ENCODE measurements at regions not wholly inside any gene's neighbourhood (a gene's known extent, or its start where the extent isn't known, plus 50 kb on each side); places are given as distances from the start of the nearest gene placed in this dataset.

DNA sequence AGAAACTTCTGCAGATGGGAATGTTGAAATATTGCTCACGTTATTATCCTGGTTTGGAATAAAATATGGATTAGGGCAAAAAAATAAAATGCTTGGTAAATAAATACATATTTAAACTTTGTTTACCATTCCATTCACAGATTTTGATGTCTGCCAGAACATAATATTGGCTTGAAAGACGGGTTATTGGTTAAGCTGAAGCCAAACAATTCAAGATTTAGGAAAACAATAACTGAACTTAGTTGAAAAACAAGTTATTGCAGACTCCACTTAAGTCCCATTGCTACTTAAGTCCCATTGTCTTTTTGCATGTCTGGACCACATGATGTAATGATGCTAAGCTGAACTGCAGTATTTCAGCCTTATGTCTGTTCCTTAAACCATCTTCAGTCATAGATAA is 722.5 kb downstream of the FAT4 start:
- no peak for DNase-seq (ENCODE audit: low read depth)

DNA sequence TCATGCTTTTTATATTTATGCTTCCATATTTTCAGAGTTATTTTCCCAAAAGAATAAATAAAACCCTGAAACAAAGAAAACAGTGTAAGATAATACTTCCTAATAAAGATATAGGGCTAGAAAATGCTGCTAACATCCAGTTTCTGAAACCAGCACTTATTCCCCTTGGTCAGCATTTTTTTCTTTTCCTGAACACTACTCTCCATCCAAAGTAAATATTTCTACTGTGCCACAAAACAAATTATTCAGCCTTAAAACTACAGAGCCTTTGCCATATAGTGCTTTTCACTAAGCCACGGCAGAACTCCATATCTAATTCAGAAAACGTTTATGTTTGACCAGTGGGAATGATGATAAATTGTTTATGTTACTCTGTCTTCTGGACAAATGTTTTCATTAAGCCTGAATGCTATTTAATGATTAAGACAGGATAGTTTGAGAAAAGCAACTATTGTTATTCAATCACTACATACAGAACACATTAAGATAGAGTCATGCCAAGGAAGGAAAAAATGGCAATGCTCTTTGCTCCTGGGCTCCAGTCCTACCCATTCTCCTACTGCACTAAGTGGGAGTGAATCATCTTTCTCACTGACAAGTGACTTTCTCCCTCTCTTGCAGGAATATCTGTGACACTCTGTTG is 723.9 kb downstream of the FAT4 start:
- DNase-seq (ENCODE audit: low read depth): no peak

DNA sequence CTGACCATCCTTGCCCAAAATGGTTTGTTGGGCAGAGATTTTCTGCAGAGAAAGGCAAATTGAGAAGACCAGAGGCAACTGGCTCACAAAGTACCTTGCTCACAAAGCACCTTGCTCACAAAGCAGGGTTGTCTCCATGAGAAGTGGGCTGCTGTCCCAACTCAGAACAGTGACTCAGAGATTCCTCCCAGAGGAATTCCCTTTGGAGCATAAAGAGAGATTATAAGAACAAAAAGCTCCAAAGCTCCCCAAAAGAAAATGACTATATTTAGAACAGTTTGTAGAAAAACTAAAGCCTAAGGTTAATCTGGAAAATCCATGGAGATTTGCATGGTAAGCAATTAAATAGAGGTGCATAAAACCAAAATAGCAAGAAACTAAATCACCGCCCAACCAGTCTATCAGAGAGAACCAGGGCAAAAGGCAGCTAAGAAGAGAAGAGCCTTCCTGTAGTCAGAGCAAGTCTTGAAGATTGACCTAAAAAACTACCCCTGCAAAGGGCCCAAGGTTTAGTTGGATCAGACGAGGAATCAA is 731.4 kb downstream of the FAT4 start:
- DNase-seq (ENCODE audit: low read depth): no peak

DNA sequence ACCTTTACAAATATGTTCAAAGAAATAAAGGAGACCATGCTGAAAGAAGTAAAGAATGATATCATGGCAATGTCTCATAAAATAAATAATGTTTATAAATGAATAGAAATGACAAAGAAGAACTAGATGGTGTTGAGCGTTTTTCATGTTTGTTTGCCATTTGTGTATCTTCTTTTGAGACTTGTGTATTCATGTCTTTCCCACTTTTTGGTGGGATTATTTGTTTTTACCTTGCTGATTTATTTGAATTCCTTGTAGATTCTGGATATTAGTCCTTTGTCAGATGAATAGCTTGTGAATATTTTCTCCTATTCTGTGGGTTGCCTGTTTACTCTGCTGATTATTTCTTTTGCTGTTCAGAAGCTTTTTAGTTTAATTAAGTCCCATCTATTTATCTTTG is 732.4 kb downstream of the FAT4 start:
- no peak for DNase-seq (ENCODE audit: low read depth)

DNA sequence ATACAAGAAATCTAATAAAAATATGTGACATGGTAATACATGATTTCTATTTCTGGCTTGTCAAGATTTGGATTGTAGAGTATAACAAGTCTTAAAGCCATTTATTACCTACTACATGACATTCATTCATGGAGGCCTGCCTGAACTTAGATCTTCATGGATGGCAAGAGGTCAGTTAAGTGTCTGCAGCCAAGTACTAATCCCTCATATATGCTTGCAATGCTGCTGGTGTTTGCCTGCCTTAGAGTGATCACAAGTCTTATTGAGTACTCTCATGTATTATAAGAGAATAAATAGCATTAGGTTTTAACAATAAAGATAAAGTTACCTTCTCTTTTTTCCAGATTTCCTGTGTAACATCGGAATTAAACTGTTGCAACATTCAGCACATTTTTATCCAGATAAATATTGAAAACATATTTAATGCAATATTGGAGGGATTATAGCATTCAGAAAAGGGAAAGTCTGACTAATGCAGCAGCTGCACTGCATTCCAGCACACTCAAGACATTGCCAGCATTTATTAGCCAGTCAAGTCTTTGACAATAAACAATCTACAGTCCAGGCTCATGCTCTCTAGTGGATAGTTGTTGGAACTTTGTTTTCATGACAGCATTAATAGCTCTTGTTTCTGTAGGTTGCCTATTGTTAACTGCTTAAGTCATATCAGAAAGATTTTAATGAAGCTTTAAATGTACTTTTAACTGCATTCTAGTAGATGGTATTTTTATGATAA is 737.1 kb downstream of the FAT4 start:
- DNase-seq (ENCODE audit: low read depth): no peak

DNA sequence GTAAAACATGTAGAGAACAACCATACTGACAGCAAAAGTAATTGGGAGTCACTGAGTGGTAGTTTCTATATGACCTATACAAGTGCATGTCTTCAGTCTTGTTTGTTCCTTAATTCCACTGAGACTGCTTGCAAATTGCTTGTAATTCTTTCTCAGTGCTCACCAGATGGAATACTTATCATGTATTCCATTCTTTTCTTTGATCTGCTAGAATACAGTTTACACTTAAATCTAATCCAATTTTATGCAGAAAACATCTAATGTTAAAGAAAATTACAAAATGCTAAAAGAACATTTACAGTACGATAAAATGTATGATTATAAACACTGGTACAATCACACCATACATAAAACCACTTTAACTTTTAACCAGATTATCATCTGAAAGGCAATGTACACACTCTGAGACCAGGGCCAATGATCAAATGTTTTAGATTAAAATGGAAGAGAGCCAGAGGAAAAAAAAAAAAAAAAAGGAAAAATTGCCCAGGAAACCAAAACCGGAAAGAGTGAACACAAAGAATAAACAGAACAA is 741.4 kb downstream of the FAT4 start:
- no peak for DNase-seq (ENCODE audit: low read depth)

DNA sequence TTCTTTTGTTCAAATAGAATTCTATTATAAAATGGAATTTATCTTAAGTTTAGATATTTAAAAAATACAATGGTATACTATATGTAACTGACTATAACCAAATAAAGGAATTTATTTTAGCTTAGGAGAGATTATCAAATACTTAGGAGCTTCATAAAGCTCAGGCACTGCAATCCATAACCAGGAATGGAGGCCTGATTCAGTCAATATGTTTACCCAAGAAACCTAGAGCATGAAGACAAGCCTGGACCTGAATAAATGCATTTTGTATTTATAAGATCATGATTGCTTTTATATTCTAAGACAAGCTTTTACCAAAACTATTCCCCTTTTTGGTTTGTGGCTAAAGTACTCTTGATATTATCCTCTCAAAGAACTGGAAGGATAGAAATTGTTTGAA is 742.6 kb downstream of the FAT4 start:
- DNase-seq (ENCODE audit: low read depth): no peak

DNA sequence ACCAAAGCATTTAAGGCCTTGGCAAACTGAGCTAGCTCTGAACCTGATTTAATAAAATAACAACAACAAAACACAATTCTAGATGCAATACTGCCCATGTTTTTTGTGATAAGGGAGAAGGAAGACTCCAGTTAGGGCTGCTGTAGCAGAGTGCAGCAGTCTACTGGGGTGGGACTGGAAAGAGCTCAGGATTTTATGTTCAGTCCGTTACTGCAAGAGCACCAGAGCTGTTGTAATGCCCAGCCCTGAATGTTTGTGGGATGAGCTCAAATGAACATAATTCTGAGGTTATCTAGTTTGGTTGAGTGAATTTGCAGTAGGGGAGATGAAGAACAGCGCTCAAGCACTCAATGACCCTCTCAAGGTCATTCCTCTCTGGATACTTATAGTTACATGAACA is 743.8 kb downstream of the FAT4 start:
- DNase-seq (ENCODE audit: low read depth): no peak

DNA sequence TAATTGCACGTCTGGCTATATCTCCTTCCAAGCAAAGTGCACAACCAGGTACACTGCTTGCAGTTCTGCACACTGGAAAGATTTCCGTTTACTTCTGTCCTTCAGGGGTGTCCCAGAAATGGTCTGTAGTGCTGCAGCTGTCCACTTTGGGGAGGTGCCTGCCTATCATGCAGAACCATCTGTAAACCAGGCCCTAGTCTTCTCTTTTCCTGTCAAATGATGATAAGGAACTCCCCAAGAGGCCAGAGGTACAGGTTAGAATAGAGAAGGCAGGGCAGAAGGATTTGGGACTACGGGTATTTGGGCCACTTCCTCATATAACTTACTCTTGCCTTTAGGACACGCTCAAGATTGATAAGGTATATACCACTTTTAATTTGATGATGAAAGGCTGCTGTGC is 746.9 kb downstream of the FAT4 start:
- DNase-seq (ENCODE audit: low read depth): no peak

DNA sequence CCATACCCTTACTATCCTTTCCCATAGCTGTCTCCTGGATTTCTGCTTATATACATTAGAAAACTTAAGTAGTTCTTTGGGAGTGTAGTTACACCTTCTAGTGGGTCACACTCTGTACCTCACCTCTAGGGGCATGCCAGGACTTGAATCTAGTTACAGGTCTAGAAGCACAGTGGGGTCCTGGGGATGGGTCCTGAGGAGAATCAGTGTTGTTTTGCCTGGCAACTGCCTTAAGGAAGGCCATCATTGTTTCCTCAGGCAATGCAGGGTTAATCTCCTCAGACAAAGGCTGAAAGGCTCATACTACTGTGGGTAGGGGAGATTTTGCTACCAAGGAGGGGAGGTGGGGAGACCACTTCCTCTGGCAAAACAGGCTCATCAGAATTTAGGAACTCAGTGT is 750.3 kb downstream of the FAT4 start:
- no peak for DNase-seq (ENCODE audit: low read depth)

DNA sequence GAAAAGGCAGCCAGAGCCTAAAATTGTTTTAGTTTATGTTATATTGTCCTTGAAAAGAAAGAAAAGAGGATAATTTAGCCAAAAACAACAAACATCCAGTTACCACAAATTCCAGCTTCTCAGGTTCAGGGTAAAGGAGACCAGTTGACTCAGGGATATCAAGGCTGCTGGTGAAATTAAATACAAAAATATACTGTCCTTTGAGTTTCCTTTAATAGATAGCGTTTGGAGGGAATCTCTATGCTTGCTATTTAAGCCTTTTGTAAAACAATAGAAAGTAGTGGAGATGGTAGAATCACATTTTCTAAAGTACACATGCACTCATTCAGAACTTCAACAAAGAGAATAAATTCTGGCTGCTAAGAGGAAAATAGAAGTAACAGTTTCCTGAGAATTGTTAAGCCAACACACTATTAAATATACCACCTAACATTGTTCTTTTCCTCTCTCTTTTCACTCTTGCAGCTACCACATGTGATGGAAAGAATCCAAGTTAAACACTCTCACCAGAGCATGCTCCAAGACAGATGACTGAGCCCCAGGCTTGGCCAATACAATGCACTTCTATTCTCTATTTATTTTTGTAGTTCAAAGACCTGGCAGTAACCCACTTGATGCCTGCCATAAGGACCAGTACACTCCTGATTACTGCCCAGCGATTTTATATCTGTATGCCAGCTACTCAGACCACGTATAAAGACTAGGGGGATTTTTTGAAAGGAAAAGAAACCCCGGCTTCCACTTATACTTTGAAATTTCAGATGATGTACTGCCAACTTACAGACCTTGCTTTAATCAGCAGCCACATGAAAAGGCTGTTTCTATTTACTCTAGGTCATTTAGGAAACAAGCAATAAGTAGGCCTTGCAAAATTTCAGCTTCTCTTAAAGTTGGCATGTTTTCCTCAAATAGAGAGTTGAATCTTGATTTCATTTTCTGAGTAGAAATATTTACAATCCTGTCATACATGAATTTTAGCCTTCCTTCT is 756.9 kb downstream of the FAT4 start:
- DNase-seq (ENCODE audit: low read depth): no peak

DNA sequence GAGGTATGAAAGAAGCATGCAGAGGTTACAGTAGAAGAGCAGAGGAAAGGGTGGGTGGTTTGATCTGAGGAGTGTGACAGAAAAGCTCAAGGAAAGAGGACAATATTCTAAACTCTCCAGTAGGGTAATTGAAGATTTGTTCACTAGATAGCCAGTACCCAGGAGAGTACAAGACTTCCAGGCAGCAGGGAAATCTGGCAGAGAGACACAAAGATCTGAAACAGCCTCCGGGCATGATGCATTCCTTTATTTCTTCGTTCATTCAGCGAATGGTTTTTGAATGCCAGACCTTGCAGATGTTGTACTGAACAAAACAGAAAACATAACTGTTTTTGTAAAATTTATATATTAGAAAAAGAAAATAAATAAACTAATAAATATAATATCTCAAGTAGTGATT is 766.6 kb downstream of the FAT4 start:
- DNase-seq (ENCODE audit: low read depth): no peak

DNA sequence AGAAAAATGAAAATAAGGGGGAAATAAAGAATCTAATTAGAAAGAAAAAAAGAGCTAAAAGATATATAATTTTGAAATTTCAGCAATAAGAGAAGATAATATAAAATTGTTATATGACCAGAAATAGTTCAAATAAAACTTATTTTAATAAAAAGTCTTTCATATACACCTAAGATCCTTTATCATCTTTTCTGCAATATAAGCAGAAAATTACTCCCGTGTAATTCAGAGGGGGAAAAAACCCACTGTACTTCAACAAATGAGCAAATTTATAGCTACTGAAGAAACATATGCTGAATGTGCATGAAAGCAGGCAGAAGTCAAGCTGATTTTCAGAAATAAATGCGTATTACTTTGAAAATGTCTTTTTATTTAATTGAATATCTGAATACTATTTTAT is 771.3 kb downstream of the FAT4 start:
- no peak for DNase-seq (ENCODE audit: low read depth)

DNA sequence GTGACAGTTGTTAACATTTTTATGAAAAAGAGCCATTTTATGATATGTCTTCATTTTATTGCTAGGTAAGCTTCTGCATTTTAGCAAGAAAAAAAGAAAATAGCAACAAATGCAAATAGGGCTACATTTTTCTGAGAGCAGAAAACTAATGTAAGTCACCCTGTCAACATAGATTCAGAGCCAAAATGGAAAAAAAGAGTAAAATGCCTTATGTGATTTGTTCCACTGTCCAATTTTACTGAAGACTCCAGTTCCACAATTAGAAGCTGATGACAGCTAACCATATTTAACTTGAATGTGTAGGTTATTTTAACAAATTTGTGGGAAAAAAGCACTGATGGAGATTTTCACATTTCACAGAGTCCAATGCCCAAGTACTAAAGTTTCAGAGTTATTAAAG is 772.3 kb downstream of the FAT4 start:
- DNase-seq (ENCODE audit: low read depth): no peak

DNA sequence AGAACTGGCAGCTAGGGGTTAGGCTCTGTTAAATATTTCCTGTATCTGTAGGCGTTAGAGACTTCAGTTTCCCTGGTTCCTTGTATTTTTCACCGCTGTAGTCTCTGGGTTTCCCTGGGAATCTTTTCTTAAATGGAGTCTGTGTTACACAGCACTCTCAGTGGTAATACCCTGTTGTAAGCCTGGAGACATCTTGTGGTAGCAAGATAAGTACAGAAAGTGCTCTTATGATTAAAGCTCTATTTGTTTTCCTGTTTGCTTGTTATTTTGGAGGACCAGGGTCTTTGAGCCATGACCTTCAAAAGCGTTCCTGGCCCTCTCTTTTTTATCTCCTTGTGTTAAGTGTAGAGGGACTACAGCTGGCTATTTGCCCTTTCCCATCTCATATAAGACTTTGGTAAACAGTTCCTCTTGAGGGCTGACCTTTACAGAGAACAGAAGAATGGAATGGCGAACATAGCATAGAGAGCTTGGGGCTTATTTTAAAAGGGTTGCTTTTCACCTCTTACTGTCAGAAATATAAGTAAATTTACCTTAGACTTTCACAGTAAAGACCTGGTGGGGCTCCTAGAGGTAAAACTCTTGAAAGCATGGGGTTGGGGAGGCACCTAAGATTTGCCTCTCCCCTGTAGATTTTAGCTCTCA is 782.5 kb downstream of the FAT4 start:
- no peak for DNase-seq (ENCODE audit: low read depth)

DNA sequence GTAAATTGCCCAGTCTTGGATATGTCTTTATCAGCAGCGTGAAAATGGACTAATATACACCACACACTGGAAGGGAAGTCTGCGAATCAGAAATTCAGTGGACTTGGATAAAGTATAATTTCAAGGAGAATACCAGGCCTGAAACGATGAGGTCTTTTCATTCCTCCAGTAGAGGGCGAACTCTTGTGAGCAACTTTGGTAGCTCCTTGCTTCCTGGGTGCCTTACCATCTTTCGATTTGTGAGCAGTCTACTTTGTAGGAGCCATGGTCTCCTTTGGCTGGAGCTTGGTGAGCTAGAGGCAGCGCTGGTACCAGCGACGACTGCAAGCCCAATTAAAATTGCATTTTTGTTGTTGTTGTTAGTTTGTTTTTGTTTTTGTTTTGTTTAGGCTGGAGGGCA is 791.9 kb downstream of the FAT4 start:
- DNase-seq (ENCODE audit: low read depth): no peak

DNA sequence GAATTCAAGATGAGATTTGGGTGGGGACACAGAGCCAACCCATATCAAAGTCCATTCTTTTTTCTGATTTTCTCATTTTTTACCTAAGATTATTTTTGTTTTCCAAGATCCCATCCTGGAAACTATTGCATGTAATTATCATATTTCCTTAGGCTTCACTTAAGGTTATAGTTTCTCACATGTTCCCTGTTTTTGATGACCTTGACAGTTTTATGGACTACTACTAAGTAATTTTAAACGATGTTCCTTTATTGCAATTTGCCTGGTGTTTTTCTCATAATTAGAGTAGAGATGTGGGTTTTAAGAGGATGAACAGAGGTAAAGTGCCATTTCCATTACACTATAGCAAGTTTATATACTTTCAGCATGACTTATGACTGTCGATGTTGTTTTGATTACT is 795.1 kb downstream of the FAT4 start:
- DNase-seq (ENCODE audit: low read depth): no peak

DNA sequence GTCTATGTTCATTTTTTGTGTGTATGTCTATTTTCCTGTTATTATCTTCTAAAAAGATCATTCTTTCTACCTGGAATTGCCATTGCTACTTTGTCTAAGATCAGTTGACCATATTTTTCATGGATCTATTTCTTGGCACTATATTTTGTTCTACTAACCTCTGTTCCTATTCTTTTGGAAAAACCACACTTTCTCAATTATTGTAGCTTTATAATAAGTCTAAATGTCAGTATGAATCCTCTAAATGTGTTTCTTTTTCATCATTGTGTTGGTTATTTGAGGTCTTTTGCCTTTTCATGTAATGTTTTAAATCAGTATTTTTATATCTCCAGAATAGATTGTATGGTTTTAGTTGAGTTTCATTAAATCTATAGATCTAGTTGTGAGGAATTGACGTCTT is 798.3 kb downstream of the FAT4 start:
- DNase-seq (ENCODE audit: low read depth): no peak

DNA sequence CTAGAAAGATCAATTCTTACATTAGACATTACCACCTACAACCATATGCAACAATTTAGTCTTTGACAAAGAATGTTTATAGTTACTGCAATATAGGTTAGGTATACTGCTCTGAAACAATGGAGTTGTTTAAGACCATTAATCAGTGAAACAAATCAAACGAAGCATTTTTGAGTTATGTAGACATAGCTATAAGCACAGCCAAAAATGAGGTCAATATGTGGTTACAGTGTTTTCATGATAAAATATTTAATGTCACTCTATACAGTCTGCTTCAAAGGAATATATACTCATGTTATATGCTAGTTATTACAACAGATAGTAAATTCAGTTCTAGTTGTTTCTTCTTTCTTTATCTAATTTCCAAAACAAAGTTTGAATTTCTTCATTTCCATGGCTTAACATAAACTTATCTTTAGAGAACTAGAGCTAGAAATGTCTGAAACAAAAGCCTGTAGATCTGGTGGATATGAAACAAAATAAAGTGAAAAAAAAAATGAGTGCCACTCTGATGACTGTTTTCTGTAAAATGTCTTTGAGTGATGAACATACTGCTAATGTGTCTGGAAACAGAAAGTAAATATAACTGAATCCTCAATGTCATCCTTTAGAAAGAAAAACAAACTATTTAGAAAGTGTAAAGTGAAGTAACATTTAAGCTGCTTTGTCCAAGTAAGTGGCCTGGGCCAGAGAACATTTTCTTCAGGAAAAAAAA is 809.0 kb downstream of the FAT4 start:
- no peak for DNase-seq (ENCODE audit: low read depth)

DNA sequence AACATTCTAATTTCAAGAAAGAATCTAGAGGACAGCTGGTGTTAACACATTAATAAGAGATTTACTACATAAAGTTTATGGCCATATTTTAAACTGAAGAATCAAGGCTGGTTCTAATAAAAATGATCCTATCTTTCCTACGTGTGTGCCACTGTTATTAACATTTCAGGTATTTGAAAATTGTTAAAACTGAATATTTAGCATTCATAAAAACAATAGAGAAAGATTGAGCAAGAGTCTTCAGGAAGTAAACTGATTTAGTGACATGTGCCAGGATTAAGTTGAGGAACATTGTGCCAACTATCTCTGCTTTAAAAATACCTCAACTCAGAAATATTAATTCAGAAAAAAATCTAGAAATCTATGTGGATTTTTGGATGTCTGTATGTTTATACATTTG is 810.1 kb downstream of the FAT4 start:
- DNase-seq (ENCODE audit: low read depth): no peak

DNA sequence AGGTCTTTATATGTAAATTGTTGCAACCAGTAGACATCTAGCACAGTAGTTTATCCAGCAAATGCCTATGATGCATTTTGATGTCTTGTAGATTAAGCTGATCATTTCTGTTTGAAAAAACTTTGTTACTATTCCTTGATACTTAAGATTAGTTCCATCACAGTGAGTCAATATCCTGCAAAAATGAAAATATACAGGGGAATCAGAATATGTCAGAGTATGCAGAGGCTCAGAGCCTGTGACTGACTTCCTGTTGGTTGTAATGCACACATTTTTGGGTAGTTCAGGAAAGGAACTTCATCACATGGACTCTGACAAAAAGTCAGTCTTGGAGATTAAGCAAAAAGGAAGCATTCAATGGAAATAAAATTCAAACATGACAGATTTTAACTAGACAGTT is 815.5 kb downstream of the FAT4 start:
- no peak for DNase-seq (ENCODE audit: low read depth)

Data from activated T-cell treated with anti-CD3 and anti-CD28 coated beads for 48 hours (primary cell).